Peyer's patch (tissue), 4 donors: ENCODE measurements at regions not wholly inside any gene's neighbourhood (a gene's known extent, or its start where the extent isn't known, plus 50 kb on each side); places are given as distances from the start of the nearest gene placed in this dataset.

ENCODE experiments used
- DNase-seq, 3 donors: peaks; one replicate each; pipeline ENCODE4 v3.0.0-alpha.2; 2017 to 2019
- H3K27ac ChIP-seq, 4 donors: fragments of 200-600 bp; sonication (generic); one replicate each; pipeline ENCODE4 v1.5.1; 2016 to 2019
- H3K27me3 ChIP-seq, 2 donors: fragments of 200-600 bp; sonication (generic); one replicate each; pipeline ENCODE4 v1.5.1; 2019
- H3K36me3 ChIP-seq, 3 donors: fragments of 200-600 bp; sonication (generic); one replicate each; pipeline ENCODE4 v1.5.1; 2016 to 2019
- H3K4me1 ChIP-seq, 4 donors: fragments of 200-600 bp; sonication (generic); one replicate each; pipeline ENCODE4 v1.5.1; 2016 to 2019
- H3K4me3 ChIP-seq, 4 donors: fragments of 200-600 bp; sonication (generic); 1 replicate in 3 of 4; 2 replicates in 1 of 4; pipeline ENCODE4 v1.5.1; 2016 to 2019; ENCODE audit warnings: mild to moderate bottlenecking in 1 of 4
- H3K9me3 ChIP-seq, 4 donors: fragments of 200-600 bp; sonication (generic); one replicate each; pipeline ENCODE4 v1.5.1; 2016 to 2019; ENCODE audit warnings: mild to moderate bottlenecking in 1 of 4
- CTCF ChIP-seq, 6 experiments: fragments of 450-650 bp in 4 of 6; fragments of 200-600 bp in 2 of 6; sonication (generic) in 1 of 6; IDR thresholded peaks; one replicate each; pipeline ENCODE4 v1.5.1; 2017 to 2019; ENCODE audit warnings: antibody characterized with exemption in 6 of 6, mild to moderate bottlenecking in 3 of 6, moderate library complexity in 1 of 6
- POLR2A ChIP-seq, 2 donors: fragments of 450-650 bp; IDR thresholded peaks; one replicate each; pipeline ENCODE4 v1.5.1; 2017; ENCODE audit warnings: antibody characterized with exemption in 2 of 2, mild to moderate bottlenecking in 2 of 2, moderate library complexity in 2 of 2

DNA sequence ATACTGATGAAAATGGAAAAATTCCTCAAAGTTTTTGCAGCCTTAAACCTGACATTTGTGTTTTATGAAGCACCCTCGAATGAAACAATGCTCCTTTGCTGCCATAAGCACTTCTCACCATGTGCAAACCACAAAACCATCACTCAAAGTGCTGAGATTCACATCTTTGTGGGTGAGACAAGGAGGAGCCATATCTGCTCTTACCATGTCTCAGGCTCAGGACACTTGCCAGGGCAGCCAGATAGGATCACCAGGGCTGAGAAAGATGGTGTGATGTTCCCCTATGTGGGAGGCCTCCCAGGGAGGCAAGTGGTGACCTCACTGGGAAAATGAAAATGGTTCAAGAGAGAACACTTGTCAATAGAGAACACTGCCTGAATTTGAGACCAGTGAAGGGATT, 120.4 kb downstream of the CCDC34 start:
- Histone ChIP-seq H3K9me3 (no peaks in the 10 kb centered on the region), H3K4me1 (peaks cover 0 to 4% (median 0%) of the 10 kb centered on the region in 4 donors), H3K36me3 (no peaks in the 10 kb centered on the region), H3K27me3 (no peaks in the 10 kb centered on the region), H3K4me3 (no peak overlapping the region), H3K27ac (no peak overlapping the region)
- TF ChIP-seq POLR2A (IDR thresholded peaks at IDR 0.05) (no peak), CTCF (IDR thresholded peaks at IDR 0.05) (no peak)
- DNase-seq: no peak

GRCh38 chr11:27241311-27242122, 121.5 kb downstream of the CCDC34 start:
- no peaks in the 10 kb centered on the region for H3K4me1 ChIP-seq
- no peaks in the 10 kb centered on the region for H3K27me3 ChIP-seq
- H3K36me3 ChIP-seq: no peaks in the 10 kb centered on the region
- H3K4me3 ChIP-seq: no peak overlapping the region
- no peak for DNase-seq
- no peak overlapping the region for H3K27ac ChIP-seq
- no peaks in the 10 kb centered on the region for H3K9me3 ChIP-seq
- no peak for TF ChIP-seq POLR2A (IDR thresholded peaks at IDR 0.05)
- TF ChIP-seq CTCF (IDR thresholded peaks at IDR 0.05): no peak

DNA sequence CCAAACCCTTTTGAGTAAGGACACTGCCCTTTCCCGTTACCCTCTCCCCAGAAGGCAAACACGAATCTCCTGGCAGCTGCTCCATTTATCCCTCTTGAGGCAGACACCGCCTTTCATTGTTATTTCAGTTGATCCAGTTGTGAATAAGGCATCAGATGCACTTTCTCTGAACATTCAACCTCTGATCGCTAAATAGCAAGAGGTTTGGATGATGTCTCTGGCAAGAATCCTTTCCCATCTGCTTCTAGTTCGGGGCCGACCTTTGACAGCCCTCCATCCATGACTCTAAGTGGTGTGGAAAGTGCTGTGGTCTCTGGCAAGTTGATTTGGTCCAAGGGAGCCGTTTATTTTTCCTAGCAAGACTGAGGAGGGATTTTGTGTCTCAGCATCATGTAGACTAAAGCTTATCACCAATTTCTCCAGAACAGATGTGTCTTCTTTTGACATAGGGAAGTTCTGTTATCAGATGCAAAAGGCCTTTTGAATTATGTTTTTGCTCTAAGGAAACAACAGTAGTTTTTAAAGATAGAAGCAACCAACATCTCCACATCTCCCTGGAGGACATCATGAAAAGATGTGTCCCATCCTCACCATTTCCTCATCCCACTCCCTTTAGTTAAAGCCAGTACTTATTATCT, 123.6 kb downstream of the CCDC34 start:
- Histone ChIP-seq H3K27ac (no peak overlapping the region), H3K27me3 (no peaks in the 10 kb centered on the region), H3K9me3 (no peaks in the 10 kb centered on the region), H3K4me3 (no peak overlapping the region), H3K36me3 (no peaks in the 10 kb centered on the region), H3K4me1 (peaks cover 0 to 8% (median 0%) of the 10 kb centered on the region in 4 donors)
- TF ChIP-seq CTCF (IDR thresholded peaks at IDR 0.05) (no peak), POLR2A (IDR thresholded peaks at IDR 0.05) (no peak)
- DNase-seq: no peak

DNA sequence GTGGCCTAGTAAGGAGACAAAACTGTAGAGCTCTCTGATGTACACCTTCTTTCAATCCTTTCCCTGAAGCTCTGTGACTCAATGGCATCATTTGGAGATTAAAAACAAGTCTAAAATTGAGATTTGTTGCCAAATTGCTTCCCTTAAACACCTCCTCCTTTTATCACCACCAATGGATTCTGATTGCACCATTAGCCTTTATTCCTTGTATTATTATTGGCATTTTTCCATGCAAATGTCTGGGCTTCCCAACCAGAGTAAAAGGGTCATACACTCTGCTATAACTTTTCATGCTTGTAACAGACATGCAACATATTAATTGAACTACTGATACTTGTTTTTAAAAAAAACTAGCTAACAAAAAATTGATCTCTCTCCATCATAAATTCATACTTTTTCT, 124.2 kb downstream of the CCDC34 start:
- no peak overlapping the region for H3K27ac ChIP-seq
- no peaks in the 10 kb centered on the region for H3K9me3 ChIP-seq
- TF ChIP-seq POLR2A (IDR thresholded peaks at IDR 0.05) (no peak), CTCF (IDR thresholded peaks at IDR 0.05) (no peak)
- H3K36me3 ChIP-seq: no peaks in the 10 kb centered on the region
- H3K27me3 ChIP-seq: no peaks in the 10 kb centered on the region
- DNase-seq: no peak
- peaks cover 0 to 12% (median 0%) of the 10 kb centered on the region in 4 donors for H3K4me1 ChIP-seq
- H3K4me3 ChIP-seq: no peak overlapping the region

GRCh38 chr11:27237643-27238042, 125.4 kb downstream of the CCDC34 start:
- DNase-seq: peak in 2 of 3 donors; percentile 52 to 54
- Histone ChIP-seq H3K27ac (no peak overlapping the region), H3K4me3 (no peak overlapping the region), H3K36me3 (no peaks in the 10 kb centered on the region), H3K9me3 (no peaks in the 10 kb centered on the region), H3K27me3 (no peaks in the 10 kb centered on the region), H3K4me1 (peaks cover 0 to 19% (median 0%) of the 10 kb centered on the region in 4 donors)
- TF ChIP-seq CTCF (IDR thresholded peaks at IDR 0.05): no peak
- TF ChIP-seq POLR2A (IDR thresholded peaks at IDR 0.05): no peak
